Endodermal cell (in vitro differentiated cells): ENCODE measurements at regions not wholly inside any gene's neighbourhood (a gene's known extent, or its start where the extent isn't known, plus 50 kb on each side); places are given as distances from the start of the nearest gene placed in this dataset.

Source experiments
- DNase-seq: peaks from one replicate; pipeline ENCODE4 v3.0.0-alpha.2; 2017
- H3K27ac ChIP-seq: 2 replicates; pipeline ENCODE4 v1.5.1; 2013; ENCODE audit warnings: mild to moderate bottlenecking, low read depth, low read length, moderate library complexity
- H3K27me3 ChIP-seq: 2 replicates; pipeline ENCODE4 v1.6.1; 2013; ENCODE audit warnings: mild to moderate bottlenecking, low read length, moderate library complexity; ENCODE audit not compliant: insufficient read depth, control insufficient read depth, poor library complexity, severe bottlenecking
- H3K36me3 ChIP-seq: 2 replicates; pipeline ENCODE4 v1.7.0; 2013; ENCODE audit warnings: mild to moderate bottlenecking, low read length, moderate library complexity; ENCODE audit not compliant: control insufficient read depth, insufficient read depth
- H3K4me1 ChIP-seq: one replicate; pipeline ENCODE4 v1.7.0; 2013; ENCODE audit warnings: low read length; ENCODE audit not compliant: control insufficient read depth, insufficient read depth
- H3K4me3 ChIP-seq: 2 replicates; pipeline ENCODE4 v1.5.1; 2013; ENCODE audit warnings: mild to moderate bottlenecking, low read length, moderate library complexity
- H3K9ac ChIP-seq: 2 replicates; pipeline ENCODE4 v1.6.1; 2013; ENCODE audit warnings: mild to moderate bottlenecking, low read length, moderate library complexity; ENCODE audit not compliant: poor library complexity, severe bottlenecking; ENCODE audit errors: extremely low read depth
- H3K9me3 ChIP-seq: 2 replicates; pipeline ENCODE4 v1.6.1; 2013; ENCODE audit warnings: mild to moderate bottlenecking, low read length, moderate library complexity; ENCODE audit not compliant: control insufficient read depth
- H3K27ac Mint-ChIP-seq: 2 replicates; pipeline ENCODE4 v1.8.0; 2020; ENCODE audit warnings: mixed read lengths
- H3K27me3 Mint-ChIP-seq: 2 replicates; pipeline ENCODE4 v1.8.0; 2021; ENCODE audit warnings: mild to moderate bottlenecking, mixed read lengths; ENCODE audit not compliant: insufficient read depth
- H3K36me3 Mint-ChIP-seq: 2 replicates; pipeline ENCODE4 v1.8.0; 2020; ENCODE audit warnings: low read depth, mixed read lengths
- H3K4me1 Mint-ChIP-seq: 2 replicates; pipeline ENCODE4 v1.8.0; 2020; ENCODE audit warnings: mixed read lengths
- H3K4me3 Mint-ChIP-seq: 2 replicates; pipeline ENCODE4 v1.8.0; 2020; ENCODE audit warnings: mild to moderate bottlenecking, moderate library complexity, mixed read lengths
- H3K9me3 Mint-ChIP-seq: 2 replicates; pipeline ENCODE4 v1.8.0; 2020; ENCODE audit warnings: mild to moderate bottlenecking, mixed read lengths
- WGBS, 2 experiments: methylation state at CpG; one replicate each; pipeline versions ENCODE4 v1.1.5 to v1.1.7; 2013; ENCODE audit warnings: missing lambda C conversion rate in 2 of 2, mixed read lengths in 1 of 2; ENCODE audit not compliant: insufficient coverage in 1 of 2, insufficient read length in 1 of 2; 5-methylcytosine and 5-hydroxymethylcytosine counted together
- TF ChIP-seq, protein P1 (sequence below): fragments of 200-600 bp; sonication (generic); conservative IDR thresholded peaks from 2 replicates; pipeline ENCODE4 v1.5.0; 2021; ENCODE audit warnings: antibody characterized with exemption, mild to moderate bottlenecking

DNA sequence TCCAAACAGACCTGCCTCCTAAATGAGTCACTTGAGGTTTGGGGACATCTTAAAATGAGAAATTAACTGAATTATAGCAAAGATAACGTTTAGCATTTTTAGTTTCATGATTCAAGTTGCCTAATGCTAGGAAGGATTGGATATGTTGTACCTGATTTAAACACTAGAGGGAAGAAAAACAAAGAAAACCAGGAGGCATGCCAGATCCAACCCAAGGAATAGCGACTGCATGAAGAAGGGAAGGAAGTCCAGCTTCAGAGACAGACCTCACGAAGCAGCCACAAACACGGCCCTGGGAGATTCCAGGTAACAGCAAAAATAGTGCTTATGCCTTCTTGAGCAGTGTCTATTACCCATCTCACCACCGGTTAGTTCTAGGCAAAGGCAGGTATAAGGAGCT, 499.9 kb upstream of the SPHKAP start:
- H3K4me3 ChIP-seq = no peak overlapping the region
- WGBS, 2 experiments = 50 to 54% methylated on average over 4 to 5 of the region's 5 CpGs
- H3K9me3 ChIP-seq = no peaks in the 10 kb centered on the region
- no peak overlapping the region for H3K4me3 Mint-ChIP-seq
- TF ChIP-seq, protein P1, sequence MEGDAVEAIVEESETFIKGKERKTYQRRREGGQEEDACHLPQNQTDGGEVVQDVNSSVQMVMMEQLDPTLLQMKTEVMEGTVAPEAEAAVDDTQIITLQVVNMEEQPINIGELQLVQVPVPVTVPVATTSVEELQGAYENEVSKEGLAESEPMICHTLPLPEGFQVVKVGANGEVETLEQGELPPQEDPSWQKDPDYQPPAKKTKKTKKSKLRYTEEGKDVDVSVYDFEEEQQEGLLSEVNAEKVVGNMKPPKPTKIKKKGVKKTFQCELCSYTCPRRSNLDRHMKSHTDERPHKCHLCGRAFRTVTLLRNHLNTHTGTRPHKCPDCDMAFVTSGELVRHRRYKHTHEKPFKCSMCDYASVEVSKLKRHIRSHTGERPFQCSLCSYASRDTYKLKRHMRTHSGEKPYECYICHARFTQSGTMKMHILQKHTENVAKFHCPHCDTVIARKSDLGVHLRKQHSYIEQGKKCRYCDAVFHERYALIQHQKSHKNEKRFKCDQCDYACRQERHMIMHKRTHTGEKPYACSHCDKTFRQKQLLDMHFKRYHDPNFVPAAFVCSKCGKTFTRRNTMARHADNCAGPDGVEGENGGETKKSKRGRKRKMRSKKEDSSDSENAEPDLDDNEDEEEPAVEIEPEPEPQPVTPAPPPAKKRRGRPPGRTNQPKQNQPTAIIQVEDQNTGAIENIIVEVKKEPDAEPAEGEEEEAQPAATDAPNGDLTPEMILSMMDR = peak; percentile 72
- no peaks in the 10 kb centered on the region for H3K27me3 Mint-ChIP-seq
- no peak overlapping the region for H3K27ac Mint-ChIP-seq
- no peaks in the 10 kb centered on the region for H3K4me1 Mint-ChIP-seq
- no peak overlapping the region for H3K9ac ChIP-seq
- no peaks in the 10 kb centered on the region for H3K36me3 ChIP-seq
- H3K9me3 Mint-ChIP-seq = no peaks in the 10 kb centered on the region
- no peaks in the 10 kb centered on the region for H3K4me1 ChIP-seq
- no peaks in the 10 kb centered on the region for H3K36me3 Mint-ChIP-seq
- H3K27ac ChIP-seq = no peak overlapping the region
- peak; percentile 54 for DNase-seq
- H3K27me3 ChIP-seq = no peaks in the 10 kb centered on the region

DNA sequence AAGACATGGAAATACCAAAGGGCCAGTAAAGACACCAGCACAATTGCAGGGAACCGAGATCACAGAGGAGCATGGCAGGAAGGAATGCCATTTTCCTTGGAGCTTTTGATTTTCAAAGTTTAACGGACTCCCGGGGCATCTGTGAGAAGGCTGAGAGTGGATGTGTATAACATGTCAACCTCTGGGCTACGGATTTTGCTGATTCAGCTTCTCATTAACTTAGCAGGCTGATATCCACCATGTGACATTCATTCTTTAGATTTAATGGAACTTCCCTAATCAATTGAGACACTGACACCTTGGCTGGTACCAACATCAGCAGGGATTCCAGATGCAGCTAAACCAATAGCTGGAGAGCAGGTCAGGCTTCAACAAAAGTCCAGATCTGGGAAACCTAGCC, 496.6 kb upstream of the SPHKAP start:
- H3K9me3 ChIP-seq = no peaks in the 10 kb centered on the region
- WGBS, 2 experiments = 90 to 93% methylated on average over 3 to 4 of the region's 4 CpGs
- H3K27ac ChIP-seq = no peak overlapping the region
- no peaks in the 10 kb centered on the region for H3K27me3 ChIP-seq
- Mint-ChIP-seq H3K27ac (no peak overlapping the region), H3K27me3 (no peaks in the 10 kb centered on the region), H3K4me3 (no peak overlapping the region), H3K4me1 (no peaks in the 10 kb centered on the region), H3K9me3 (no peaks in the 10 kb centered on the region), H3K36me3 (no peaks in the 10 kb centered on the region)
- H3K36me3 ChIP-seq = no peaks in the 10 kb centered on the region
- no peak overlapping the region for H3K4me3 ChIP-seq
- DNase-seq = no peak
- H3K9ac ChIP-seq = no peak overlapping the region
- TF ChIP-seq, protein P1 = no peak
- H3K4me1 ChIP-seq = no peaks in the 10 kb centered on the region

DNA sequence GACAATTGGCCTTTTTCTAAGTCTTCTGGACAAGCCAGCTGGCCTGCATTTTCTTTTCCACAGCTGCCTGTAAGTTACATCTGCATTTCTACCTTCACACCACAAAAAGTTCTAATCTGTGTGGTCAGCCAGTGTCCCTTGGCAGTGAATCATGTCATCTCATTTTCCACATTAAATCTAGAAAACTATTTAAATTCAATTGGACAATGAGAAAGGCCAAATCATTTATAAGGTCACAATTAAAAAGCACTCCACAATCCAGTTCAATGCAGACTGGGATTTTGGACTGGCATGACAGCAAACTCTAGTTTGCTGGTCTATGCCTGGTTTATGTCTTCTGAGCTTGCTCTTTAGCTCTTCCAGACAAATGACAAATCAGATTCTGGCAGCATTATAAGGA, 494.2 kb upstream of the SPHKAP start:
- H3K4me1 Mint-ChIP-seq = no peaks in the 10 kb centered on the region

More for the DNA sequence above, 494.2 kb upstream of the SPHKAP start:
- Histone ChIP-seq H3K27me3 (no peaks in the 10 kb centered on the region), H3K27ac (no peak overlapping the region), H3K9me3 (no peaks in the 10 kb centered on the region), H3K4me3 (no peak overlapping the region), H3K36me3 (no peaks in the 10 kb centered on the region), H3K4me1 (no peaks in the 10 kb centered on the region), H3K9ac (no peak overlapping the region)
- Mint-ChIP-seq H3K36me3 (no peaks in the 10 kb centered on the region), H3K4me3 (no peak overlapping the region), H3K9me3 (no peaks in the 10 kb centered on the region), H3K27ac (no peak overlapping the region), H3K27me3 (no peaks in the 10 kb centered on the region)
- DNase-seq = no peak
- TF ChIP-seq, protein P1 = no peak
